ENCODE measurements at regions not wholly inside any gene's neighbourhood (a gene's known extent, or its start where the extent isn't known, plus 50 kb on each side); places are given as distances from the start of the nearest gene placed in this dataset.

DNA sequence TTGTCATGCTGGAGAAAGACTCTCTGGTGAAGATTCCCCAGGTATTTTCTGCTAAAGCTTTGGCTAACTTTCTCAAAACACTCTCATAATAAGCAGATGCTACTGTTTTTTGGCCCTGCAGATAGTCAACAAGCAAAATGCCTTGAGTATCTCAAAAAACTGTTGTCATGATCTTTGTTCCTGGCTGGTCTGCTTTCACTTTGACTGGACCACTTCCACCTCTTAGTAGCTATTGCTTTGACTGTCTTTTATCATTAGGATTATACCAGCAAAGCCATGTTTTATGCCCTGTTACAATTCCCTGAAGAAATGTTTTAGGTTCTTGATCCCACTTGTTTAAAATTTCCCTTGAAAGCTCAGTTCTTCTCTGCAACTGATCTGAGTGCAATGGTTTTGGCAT, 231.5 kb downstream of the SLC7A11 start:
- TF ChIP-seq, protein P1, sequence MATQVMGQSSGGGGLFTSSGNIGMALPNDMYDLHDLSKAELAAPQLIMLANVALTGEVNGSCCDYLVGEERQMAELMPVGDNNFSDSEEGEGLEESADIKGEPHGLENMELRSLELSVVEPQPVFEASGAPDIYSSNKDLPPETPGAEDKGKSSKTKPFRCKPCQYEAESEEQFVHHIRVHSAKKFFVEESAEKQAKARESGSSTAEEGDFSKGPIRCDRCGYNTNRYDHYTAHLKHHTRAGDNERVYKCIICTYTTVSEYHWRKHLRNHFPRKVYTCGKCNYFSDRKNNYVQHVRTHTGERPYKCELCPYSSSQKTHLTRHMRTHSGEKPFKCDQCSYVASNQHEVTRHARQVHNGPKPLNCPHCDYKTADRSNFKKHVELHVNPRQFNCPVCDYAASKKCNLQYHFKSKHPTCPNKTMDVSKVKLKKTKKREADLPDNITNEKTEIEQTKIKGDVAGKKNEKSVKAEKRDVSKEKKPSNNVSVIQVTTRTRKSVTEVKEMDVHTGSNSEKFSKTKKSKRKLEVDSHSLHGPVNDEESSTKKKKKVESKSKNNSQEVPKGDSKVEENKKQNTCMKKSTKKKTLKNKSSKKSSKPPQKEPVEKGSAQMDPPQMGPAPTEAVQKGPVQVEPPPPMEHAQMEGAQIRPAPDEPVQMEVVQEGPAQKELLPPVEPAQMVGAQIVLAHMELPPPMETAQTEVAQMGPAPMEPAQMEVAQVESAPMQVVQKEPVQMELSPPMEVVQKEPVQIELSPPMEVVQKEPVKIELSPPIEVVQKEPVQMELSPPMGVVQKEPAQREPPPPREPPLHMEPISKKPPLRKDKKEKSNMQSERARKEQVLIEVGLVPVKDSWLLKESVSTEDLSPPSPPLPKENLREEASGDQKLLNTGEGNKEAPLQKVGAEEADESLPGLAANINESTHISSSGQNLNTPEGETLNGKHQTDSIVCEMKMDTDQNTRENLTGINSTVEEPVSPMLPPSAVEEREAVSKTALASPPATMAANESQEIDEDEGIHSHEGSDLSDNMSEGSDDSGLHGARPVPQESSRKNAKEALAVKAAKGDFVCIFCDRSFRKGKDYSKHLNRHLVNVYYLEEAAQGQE (IDR thresholded peaks at IDR 0.05; ENCODE audit: borderline replicate concordance) = no peak
- TF ChIP-seq EP300 (conservative IDR thresholded peaks at IDR 0.05; ENCODE audit: poor library complexity, severe bottlenecking) = no peak
- TF ChIP-seq, protein P2, sequence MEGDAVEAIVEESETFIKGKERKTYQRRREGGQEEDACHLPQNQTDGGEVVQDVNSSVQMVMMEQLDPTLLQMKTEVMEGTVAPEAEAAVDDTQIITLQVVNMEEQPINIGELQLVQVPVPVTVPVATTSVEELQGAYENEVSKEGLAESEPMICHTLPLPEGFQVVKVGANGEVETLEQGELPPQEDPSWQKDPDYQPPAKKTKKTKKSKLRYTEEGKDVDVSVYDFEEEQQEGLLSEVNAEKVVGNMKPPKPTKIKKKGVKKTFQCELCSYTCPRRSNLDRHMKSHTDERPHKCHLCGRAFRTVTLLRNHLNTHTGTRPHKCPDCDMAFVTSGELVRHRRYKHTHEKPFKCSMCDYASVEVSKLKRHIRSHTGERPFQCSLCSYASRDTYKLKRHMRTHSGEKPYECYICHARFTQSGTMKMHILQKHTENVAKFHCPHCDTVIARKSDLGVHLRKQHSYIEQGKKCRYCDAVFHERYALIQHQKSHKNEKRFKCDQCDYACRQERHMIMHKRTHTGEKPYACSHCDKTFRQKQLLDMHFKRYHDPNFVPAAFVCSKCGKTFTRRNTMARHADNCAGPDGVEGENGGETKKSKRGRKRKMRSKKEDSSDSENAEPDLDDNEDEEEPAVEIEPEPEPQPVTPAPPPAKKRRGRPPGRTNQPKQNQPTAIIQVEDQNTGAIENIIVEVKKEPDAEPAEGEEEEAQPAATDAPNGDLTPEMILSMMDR (IDR thresholded peaks at IDR 0.05; ENCODE audit: poor library complexity, severe bottlenecking) = no peak
- TF ChIP-seq POLR2AphosphoS5 (IDR thresholded peaks at IDR 0.05) = no peak
- no peak for TF ChIP-seq EZH2 (IDR thresholded peaks at IDR 0.05; ENCODE audit: borderline replicate concordance, insufficient read depth, low read length, poor library complexity, severe bottlenecking)
- no peak for TF ChIP-seq RAD21 (conservative IDR thresholded peaks at IDR 0.05)
- TF ChIP-seq SMC3 (conservative IDR thresholded peaks at IDR 0.05; ENCODE audit: poor library complexity) = no peak
- TF ChIP-seq TAF1 (IDR thresholded peaks at IDR 0.05; ENCODE audit: low read depth) = no peak
- no peak for TF ChIP-seq MXI1 (conservative IDR thresholded peaks at IDR 0.05; ENCODE audit: poor library complexity, severe bottlenecking)
- Histone ChIP-seq H2AFZ (ENCODE audit: low read depth, low read length) (no peak overlapping the region), H3K27ac (ENCODE audit: low read length) (no peak overlapping the region)

GRCh38 chr4:138007572-138007971, 234.6 kb downstream of the SLC7A11 start:
- no peak overlapping the region for H3K4me2 ChIP-seq (ENCODE audit: low read length)
- no peak overlapping the region for H3K27ac ChIP-seq (ENCODE audit: low read length)
- no peak for TF ChIP-seq RAD21 (conservative IDR thresholded peaks at IDR 0.05)
- H3K9me2 ChIP-seq (ENCODE audit: insufficient read depth, low read length) = no peaks in the 10 kb centered on the region
- H2AFZ ChIP-seq (ENCODE audit: low read depth, low read length) = no peak overlapping the region
- H3F3A ChIP-seq (ENCODE audit: insufficient read depth, low read length, poor library complexity, severe bottlenecking) = no peaks in the 10 kb centered on the region
- H3K36me3 ChIP-seq (ENCODE audit: insufficient read depth, low read length) = no peaks in the 10 kb centered on the region
- H3K9me3 ChIP-seq (ENCODE audit: low read length) = no peaks in the 10 kb centered on the region
- no peaks in the 10 kb centered on the region for H3K79me2 ChIP-seq (replicated peaks; ENCODE audit: insufficient read depth, low read length)
- no peak overlapping the region for H3K4me3 ChIP-seq (ENCODE audit: low read length)
- no peak overlapping the region for H3K9ac ChIP-seq (ENCODE audit: low read length)
- H3K27me3 ChIP-seq (ENCODE audit: insufficient read depth, low read depth, low read length) = no peaks in the 10 kb centered on the region
- H4K20me1 ChIP-seq (ENCODE audit: insufficient read depth) = no peaks in the 10 kb centered on the region

More for the DNA sequence above, 231.5 kb downstream of the SLC7A11 start:
- Histone ChIP-seq H4K20me1 (ENCODE audit: insufficient read depth) (no peaks in the 10 kb centered on the region), H3K4me3 (ENCODE audit: low read length) (no peak overlapping the region), H3K36me3 (ENCODE audit: insufficient read depth, low read length) (no peaks in the 10 kb centered on the region), H3K79me2 (replicated peaks; ENCODE audit: insufficient read depth, low read length) (no peaks in the 10 kb centered on the region), H3K9ac (ENCODE audit: low read length) (no peak overlapping the region), H3K4me2 (ENCODE audit: low read length) (no peak overlapping the region), H3K9me2 (ENCODE audit: insufficient read depth, low read length) (no peaks in the 10 kb centered on the region), H3K9me3 (ENCODE audit: low read length) (no peaks in the 10 kb centered on the region), H3F3A (ENCODE audit: insufficient read depth, low read length, poor library complexity, severe bottlenecking) (no peaks in the 10 kb centered on the region), H3K27me3 (ENCODE audit: insufficient read depth, low read depth, low read length) (no peaks in the 10 kb centered on the region)

GRCh38 chr4:138005486-138005885, 236.7 kb downstream of the SLC7A11 start:
- Histone ChIP-seq H3K4me3 (ENCODE audit: low read length) (no peak overlapping the region), H2AFZ (ENCODE audit: low read depth, low read length) (no peak overlapping the region), H3K9me2 (ENCODE audit: insufficient read depth, low read length) (no peaks in the 10 kb centered on the region), H4K20me1 (ENCODE audit: insufficient read depth) (no peaks in the 10 kb centered on the region), H3K27me3 (ENCODE audit: insufficient read depth, low read depth, low read length) (no peaks in the 10 kb centered on the region), H3K79me2 (replicated peaks; ENCODE audit: insufficient read depth, low read length) (no peaks in the 10 kb centered on the region), H3K9me3 (ENCODE audit: low read length) (no peaks in the 10 kb centered on the region), H3K27ac (ENCODE audit: low read length) (no peak overlapping the region), H3K9ac (ENCODE audit: low read length) (no peak overlapping the region), H3F3A (ENCODE audit: insufficient read depth, low read length, poor library complexity, severe bottlenecking) (no peaks in the 10 kb centered on the region), H3K36me3 (ENCODE audit: insufficient read depth, low read length) (no peaks in the 10 kb centered on the region), H3K4me2 (ENCODE audit: low read length) (no peak overlapping the region)
- TF ChIP-seq POLR2AphosphoS5 (IDR thresholded peaks at IDR 0.05) = no peak
- TF ChIP-seq EP300 (conservative IDR thresholded peaks at IDR 0.05; ENCODE audit: poor library complexity, severe bottlenecking) = no peak
- TF ChIP-seq TAF1 (IDR thresholded peaks at IDR 0.05; ENCODE audit: low read depth) = no peak
- no peak for TF ChIP-seq MXI1 (conservative IDR thresholded peaks at IDR 0.05; ENCODE audit: poor library complexity, severe bottlenecking)
- no peak for TF ChIP-seq RAD21 (conservative IDR thresholded peaks at IDR 0.05)
